Muscle layer of colon (tissue), 2 donors: ENCODE measurements at regions not wholly inside any gene's neighbourhood (a gene's known extent, or its start where the extent isn't known, plus 50 kb on each side); places are given as distances from the start of the nearest gene placed in this dataset.

Experiments
- H3K27ac ChIP-seq: one replicate; pipeline ENCODE4 v1.7.0; 2013; ENCODE audit warnings: low read depth, mild to moderate bottlenecking, low read length, moderate library complexity
- H3K27me3 ChIP-seq, 2 donors: one replicate each; pipeline ENCODE4 v1.7.0; 2013; ENCODE audit warnings: low read length in 2 of 2, mild to moderate bottlenecking in 2 of 2; ENCODE audit not compliant: insufficient read depth in 2 of 2, control insufficient read depth in 1 of 2
- H3K36me3 ChIP-seq: one replicate; pipeline ENCODE4 v1.7.0; 2013; ENCODE audit warnings: mild to moderate bottlenecking, low read length; ENCODE audit not compliant: insufficient read depth
- H3K4me1 ChIP-seq: one replicate; pipeline ENCODE4 v1.7.0; 2013; ENCODE audit warnings: mild to moderate bottlenecking, low read length; ENCODE audit not compliant: insufficient read depth
- H3K4me3 ChIP-seq, 2 donors: one replicate each; pipeline ENCODE4 v1.7.0; 2013; ENCODE audit warnings: low read length in 2 of 2, low read depth in 1 of 2, mild to moderate bottlenecking in 1 of 2, moderate library complexity in 1 of 2
- H3K9ac ChIP-seq: one replicate; pipeline ENCODE4 v1.7.0; 2013; ENCODE audit warnings: low read length
- H3K9me3 ChIP-seq: one replicate; pipeline ENCODE4 v1.7.0; 2013; ENCODE audit warnings: mild to moderate bottlenecking, low read length
- donor health status: abdominal sarcoma.
- donor health status: Adenocarcinoma of cecum.

DNA sequence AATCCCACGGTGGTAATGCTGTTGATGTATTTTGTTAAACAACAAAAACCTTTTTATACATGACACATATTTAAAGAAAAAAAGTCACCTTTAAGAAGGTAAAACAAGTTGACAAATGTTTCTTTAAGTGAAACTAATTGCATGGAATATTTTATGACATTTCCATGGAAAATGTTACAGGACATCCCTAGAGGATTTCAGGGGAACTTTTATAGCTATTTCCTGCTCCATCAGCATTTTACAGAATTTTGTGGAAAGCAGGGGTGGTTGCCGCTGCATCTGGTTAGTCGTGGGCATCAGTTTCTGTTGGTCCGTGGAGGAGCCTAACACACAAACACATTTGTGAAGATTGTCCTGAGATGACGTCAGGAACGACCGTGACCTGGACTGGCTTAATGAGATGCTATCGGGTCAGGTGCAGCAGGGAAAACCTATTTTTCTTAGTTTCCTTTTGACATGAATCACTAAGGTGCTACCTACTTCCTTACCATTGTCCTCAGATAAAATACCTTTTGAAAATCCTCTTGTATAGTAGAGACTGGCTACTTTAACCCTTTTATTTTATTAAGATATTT lies 305.1 kb downstream of the MAP2K6 start:
- no peaks in the 10 kb centered on the region for H3K27me3 ChIP-seq
- no peak overlapping the region for H3K27ac ChIP-seq
- H3K4me1 ChIP-seq = no peaks in the 10 kb centered on the region
- no peaks in the 10 kb centered on the region for H3K9me3 ChIP-seq
- H3K9ac ChIP-seq = no peak overlapping the region
- H3K4me3 ChIP-seq = no peak overlapping the region
- no peaks in the 10 kb centered on the region for H3K36me3 ChIP-seq

GRCh38 chr17:69722518-69722917 lies 308.0 kb downstream of the MAP2K6 start:
- Histone ChIP-seq H3K9me3 (no peaks in the 10 kb centered on the region), H3K27ac (no peak overlapping the region), H3K36me3 (no peaks in the 10 kb centered on the region), H3K4me1 (no peaks in the 10 kb centered on the region), H3K4me3 (no peak overlapping the region), H3K27me3 (no peaks in the 10 kb centered on the region), H3K9ac (no peak overlapping the region)

GRCh38 chr17:69723316-69723715 lies 308.8 kb downstream of the MAP2K6 start:
- no peaks in the 10 kb centered on the region for H3K9me3 ChIP-seq
- H3K27me3 ChIP-seq = no peaks in the 10 kb centered on the region
- H3K4me3 ChIP-seq = no peak overlapping the region
- no peaks in the 10 kb centered on the region for H3K36me3 ChIP-seq
- H3K9ac ChIP-seq = no peak overlapping the region
- no peaks in the 10 kb centered on the region for H3K4me1 ChIP-seq
- H3K27ac ChIP-seq = no peak overlapping the region

- Histone ChIP-seq H3K4me3 (no peak overlapping the region), H3K9me3 (no peaks in the 10 kb centered on the region), H3K4me1 (no peaks in the 10 kb centered on the region), H3K9ac (no peak overlapping the region), H3K27ac (no peak overlapping the region), H3K36me3 (no peaks in the 10 kb centered on the region), H3K27me3 (no peaks in the 10 kb centered on the region)
Measured at GRCh38 chr17:69723741-69724140, 309.2 kb downstream of the MAP2K6 start.

- Histone ChIP-seq H3K36me3 (no peaks in the 10 kb centered on the region), H3K9ac (no peak overlapping the region), H3K27me3 (no peaks in the 10 kb centered on the region), H3K27ac (no peak overlapping the region), H3K9me3 (no peaks in the 10 kb centered on the region), H3K4me1 (no peaks in the 10 kb centered on the region), H3K4me3 (no peak overlapping the region)
Measured at GRCh38 chr17:69724238-69724637, 309.7 kb downstream of the MAP2K6 start.

- no peak overlapping the region for H3K4me3 ChIP-seq
- H3K27me3 ChIP-seq = no peaks in the 10 kb centered on the region
- no peaks in the 10 kb centered on the region for H3K4me1 ChIP-seq
- no peak overlapping the region for H3K27ac ChIP-seq
- no peak overlapping the region for H3K9ac ChIP-seq
- H3K36me3 ChIP-seq = no peaks in the 10 kb centered on the region
- H3K9me3 ChIP-seq = no peaks in the 10 kb centered on the region
Measured at GRCh38 chr17:69725146-69725545, 310.6 kb downstream of the MAP2K6 start.

DNA sequence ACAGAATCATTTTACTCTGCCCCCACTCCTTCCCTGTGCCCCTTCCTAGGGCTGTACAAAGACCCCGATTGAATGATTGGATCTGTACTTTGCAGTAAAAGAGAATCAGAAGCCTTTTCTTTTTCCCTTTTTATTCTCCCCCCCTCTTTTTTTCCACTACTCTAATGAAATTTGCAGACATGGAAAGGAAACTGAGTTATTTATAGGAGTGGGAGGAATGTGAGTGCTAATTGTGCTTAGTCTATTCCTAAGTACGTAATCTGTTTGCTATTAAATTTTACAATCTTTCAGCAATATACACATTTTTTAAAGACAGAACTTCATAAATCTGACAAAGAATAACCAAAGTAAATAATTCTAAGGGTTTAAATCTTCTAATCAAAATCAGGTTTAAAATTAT lies 314.3 kb downstream of the MAP2K6 start:
- H3K4me1 ChIP-seq = peaks cover 14% of the 10 kb centered on the region
- no peaks in the 10 kb centered on the region for H3K9me3 ChIP-seq
- H3K9ac ChIP-seq = no peak overlapping the region
- no peak overlapping the region for H3K4me3 ChIP-seq
- H3K36me3 ChIP-seq = no peaks in the 10 kb centered on the region
- no peaks in the 10 kb centered on the region for H3K27me3 ChIP-seq
- no peak overlapping the region for H3K27ac ChIP-seq

DNA sequence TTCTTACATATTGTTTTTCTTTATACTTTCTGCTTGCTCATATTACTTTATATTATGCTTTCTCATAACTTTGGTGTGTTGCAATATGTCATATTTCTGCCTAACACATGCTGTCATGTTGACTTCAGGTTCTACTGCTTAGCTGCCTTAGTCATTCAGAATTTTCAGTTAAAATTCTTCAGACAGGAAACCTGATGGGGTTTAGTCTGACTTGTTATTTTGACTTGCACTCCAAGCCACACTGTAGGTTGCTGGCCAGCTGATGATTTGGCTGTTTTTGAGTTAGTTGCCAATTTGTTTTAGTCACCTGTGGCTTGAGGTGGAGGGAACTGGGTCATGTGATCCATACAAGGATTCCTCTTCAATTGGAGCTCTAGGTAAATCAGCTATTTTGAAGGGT lies 315.4 kb downstream of the MAP2K6 start:
- Histone ChIP-seq H3K4me3 (no peak overlapping the region), H3K27ac (no peak overlapping the region), H3K9me3 (no peaks in the 10 kb centered on the region), H3K36me3 (no peaks in the 10 kb centered on the region), H3K27me3 (no peaks in the 10 kb centered on the region), H3K9ac (no peak overlapping the region), H3K4me1 (peaks cover 15% of the 10 kb centered on the region)

DNA sequence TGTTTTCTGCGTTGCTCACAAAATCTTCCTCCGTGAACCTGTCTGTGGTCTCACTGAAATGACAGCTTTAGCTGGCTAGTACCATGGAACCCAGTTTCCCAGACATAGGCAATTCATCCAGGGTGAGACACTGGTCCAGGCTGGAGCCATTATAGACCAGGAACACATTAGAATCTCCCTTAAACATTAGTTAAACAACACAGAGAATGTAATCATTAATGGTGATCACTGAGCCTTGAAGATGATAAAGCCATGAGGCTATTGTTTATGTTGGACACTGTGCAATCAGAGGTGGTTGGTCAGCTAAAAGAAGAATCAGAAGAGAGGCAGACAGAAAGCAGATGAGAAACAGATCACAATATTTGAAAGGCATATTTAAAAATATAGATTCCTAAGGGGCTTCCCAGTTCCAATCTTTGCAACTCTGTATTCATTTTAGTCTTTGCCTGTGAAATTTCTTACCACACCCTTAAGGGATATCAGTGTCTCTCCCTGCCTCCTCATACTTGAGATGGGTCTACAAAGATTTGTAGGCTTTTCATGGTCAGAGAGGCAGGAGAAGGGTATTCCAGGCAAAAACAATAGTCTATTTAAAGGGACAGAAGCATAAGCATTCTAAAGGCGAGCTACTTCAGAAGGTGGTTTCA lies 317.9 kb downstream of the MAP2K6 start:
- H3K4me3 ChIP-seq = no peak overlapping the region

DNA sequence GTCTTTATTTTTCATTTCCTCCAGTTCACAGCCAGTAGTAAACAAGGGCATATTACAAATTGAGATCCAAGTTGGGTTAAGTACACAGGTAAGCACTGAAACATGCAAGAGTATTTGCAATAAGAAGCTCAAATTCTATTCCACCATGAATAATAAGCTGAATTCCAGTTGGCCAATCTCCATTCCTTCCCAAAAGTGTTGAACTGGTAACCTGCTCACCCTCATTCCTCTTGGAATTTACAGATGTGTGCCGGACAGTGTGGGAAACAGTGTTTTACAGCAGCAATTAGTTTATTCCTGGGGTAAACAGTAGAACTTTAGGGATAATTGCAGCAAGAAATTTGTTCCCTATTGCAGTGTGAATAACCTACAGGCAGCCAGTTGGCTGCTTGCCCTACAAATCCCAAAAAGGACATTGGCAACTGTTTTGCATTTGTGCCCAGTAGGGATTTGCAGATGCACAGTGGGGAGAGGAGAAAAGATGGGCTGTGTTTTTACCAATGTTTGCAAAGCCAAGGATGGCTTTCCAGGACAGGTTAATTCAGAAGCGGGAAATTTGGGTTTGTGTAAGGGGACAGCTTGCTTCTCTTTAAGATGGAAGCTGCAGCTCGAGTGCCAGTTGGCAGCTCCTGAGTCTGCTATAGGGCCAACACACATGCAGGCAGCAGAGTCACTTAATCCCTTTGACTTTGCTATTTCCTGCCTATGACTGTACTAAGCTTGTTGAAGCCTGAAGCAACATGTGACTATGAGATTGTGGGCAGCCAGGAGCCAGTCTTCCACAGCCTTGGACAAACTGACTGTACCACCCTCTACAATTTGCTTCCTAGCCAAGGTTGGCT lies 318.9 kb downstream of the MAP2K6 start:
- Histone ChIP-seq H3K36me3 (no peaks in the 10 kb centered on the region), H3K4me3 (no peak overlapping the region), H3K4me1 (peaks cover 15% of the 10 kb centered on the region), H3K9me3 (no peaks in the 10 kb centered on the region), H3K27ac (no peak overlapping the region), H3K27me3 (no peaks in the 10 kb centered on the region), H3K9ac (no peak overlapping the region)

More for the DNA sequence above, 317.9 kb downstream of the MAP2K6 start:
- Histone ChIP-seq H3K9ac (no peak overlapping the region), H3K4me1 (peaks cover 15% of the 10 kb centered on the region), H3K27me3 (no peaks in the 10 kb centered on the region), H3K9me3 (no peaks in the 10 kb centered on the region), H3K27ac (no peak overlapping the region), H3K36me3 (no peaks in the 10 kb centered on the region)

GRCh38 chr17:69734656-69735055 lies 320.2 kb downstream of the MAP2K6 start:
- H3K4me1 ChIP-seq = peaks cover 15% of the 10 kb centered on the region
- H3K36me3 ChIP-seq = no peaks in the 10 kb centered on the region
- no peak overlapping the region for H3K27ac ChIP-seq
- no peak overlapping the region for H3K9ac ChIP-seq
- H3K9me3 ChIP-seq = no peaks in the 10 kb centered on the region
- H3K4me3 ChIP-seq = no peak overlapping the region
- H3K27me3 ChIP-seq = no peaks in the 10 kb centered on the region
